GM10248 (cell line): ENCODE measurements at regions not wholly inside any gene's neighbourhood (a gene's known extent, or its start where the extent isn't known, plus 50 kb on each side); places are given as distances from the start of the nearest gene placed in this dataset.
"Not testable (repeated sequence)": the region's sequence is repeated elsewhere in the genome, so short reads cannot be mapped to it uniquely, and the experiment has no call there.

Experiments used
- CTCF ChIA-PET: fragments of 300-600 bp; sonication (Branson Sonifier 250); formaldehyde crosslinking; extraction: SDS; loops from one replicate; lab custom pipeline; 2021; ENCODE audit warnings: antibody characterized with exemption; lab: Yijun Ruan, JAX
- POLR2A ChIA-PET: fragments of 350-650 bp; sonication (Branson Sonifier 250); formaldehyde crosslinking; extraction: SDS; loops from one replicate; lab custom pipeline; 2020; ENCODE audit warnings: antibody characterized with exemption; lab: Yijun Ruan, JAX
- DNase-seq: peaks from one replicate; pipeline ENCODE4 v3.0.0; 2012; ENCODE audit errors: extremely low spot score
- CTCF ChIP-seq: IDR thresholded peaks from 2 replicates; pipeline ENCODE4 v1.5.1; 2012; ENCODE audit warnings: mild to moderate bottlenecking, low read depth; ENCODE audit errors: extremely low read depth, missing control alignments, control extremely low read depth

GRCh38 chr18:67385455-67385854 lies 131.1 kb downstream of the DSEL start:
- CTCF ChIA-PET = interaction anchor here (0.6 kb wide), 1 partner anchor 29 kb away, joined by 3 read pairs; no protein-coding TSS in a partner anchor
- TF ChIP-seq CTCF = no peak
- DNase-seq = no peak
- POLR2A ChIA-PET = no interaction called here

GRCh38 chr18:67384057-67384456 lies 132.5 kb downstream of the DSEL start:
- CTCF ChIA-PET, POLR2A ChIA-PET, DNase-seq: not testable (repeated sequence)

- no peak for DNase-seq
- CTCF ChIA-PET = interaction anchor here (1.0 kb wide), 1 partner anchor 10 kb away, joined by 3 read pairs; no protein-coding TSS in a partner anchor
- POLR2A ChIA-PET = no interaction called here
- no peak for TF ChIP-seq CTCF
Observed at GRCh38 chr18:67381608-67382150, 134.8 kb downstream of the DSEL start.

GRCh38 chr18:67380867-67381266 lies 135.7 kb downstream of the DSEL start:
- no peak for TF ChIP-seq CTCF
- ChIA-PET POLR2A (no interaction called here), CTCF (interaction anchor here (2.4 kb wide), 1 partner anchor 8 kb away, joined by 5 read pairs; no protein-coding TSS in a partner anchor)
- no peak for DNase-seq

GRCh38 chr18:67379981-67380380 lies 136.5 kb downstream of the DSEL start:
- ChIA-PET POLR2A (no interaction called here), CTCF (interaction anchor here (1.2 to 2.4 kb wide), 2 partner anchors 9 to 33 kb away, joined by 3 to 5 read pairs; no protein-coding TSS in a partner anchor)
- TF ChIP-seq CTCF = no peak
- no peak for DNase-seq

- CTCF ChIA-PET = no interaction called here
- TF ChIP-seq CTCF = no peak
- POLR2A ChIA-PET = no interaction called here
- no peak for DNase-seq
Observed at GRCh38 chr18:67376372-67376771, 140.1 kb downstream of the DSEL start.

- TF ChIP-seq CTCF = no peak
- no peak for DNase-seq
- ChIA-PET CTCF (no interaction called here), POLR2A (no interaction called here)
Observed at GRCh38 chr18:67373636-67374035, 142.9 kb downstream of the DSEL start.
